Large intestine (tissue), 3 donors: ENCODE measurements at regions not wholly inside any gene's neighbourhood (a gene's known extent, or its start where the extent isn't known, plus 50 kb on each side); places are given as distances from the start of the nearest gene placed in this dataset.

ENCODE experiments used
- DNase-seq, 2 donors: peaks; one replicate each; pipeline versions ENCODE4 v3.0.0 to v3.0.0-alpha.2; 2013
- H3K27ac ChIP-seq: one replicate; pipeline ENCODE4 v1.5.1; 2013; ENCODE audit warnings: low read length
- H3K27me3 ChIP-seq: 2 replicates; pipeline ENCODE4 v1.6.1; 2013; ENCODE audit warnings: low read length; ENCODE audit not compliant: control insufficient read depth, insufficient read depth
- H3K36me3 ChIP-seq: 2 replicates; pipeline ENCODE4 v1.6.1; 2013; ENCODE audit warnings: low read length; ENCODE audit not compliant: control insufficient read depth, insufficient read depth
- H3K4me1 ChIP-seq: one replicate; pipeline ENCODE4 v1.6.1; 2013; ENCODE audit warnings: low read length; ENCODE audit not compliant: control insufficient read depth, insufficient read depth
- H3K4me3 ChIP-seq: one replicate; pipeline ENCODE4 v1.5.1; 2013; ENCODE audit warnings: low read length
- H3K9me3 ChIP-seq: one replicate; pipeline ENCODE4 v1.6.1; 2013; ENCODE audit warnings: mild to moderate bottlenecking, low read depth, low read length, moderate library complexity; ENCODE audit not compliant: control insufficient read depth
- WGBS: methylation state at CpG from one replicate; pipeline ENCODE4 v1.1.5; 2013; ENCODE audit warnings: low lambda C conversion rate; ENCODE audit not compliant: insufficient coverage; 5-methylcytosine and 5-hydroxymethylcytosine counted together

DNA sequence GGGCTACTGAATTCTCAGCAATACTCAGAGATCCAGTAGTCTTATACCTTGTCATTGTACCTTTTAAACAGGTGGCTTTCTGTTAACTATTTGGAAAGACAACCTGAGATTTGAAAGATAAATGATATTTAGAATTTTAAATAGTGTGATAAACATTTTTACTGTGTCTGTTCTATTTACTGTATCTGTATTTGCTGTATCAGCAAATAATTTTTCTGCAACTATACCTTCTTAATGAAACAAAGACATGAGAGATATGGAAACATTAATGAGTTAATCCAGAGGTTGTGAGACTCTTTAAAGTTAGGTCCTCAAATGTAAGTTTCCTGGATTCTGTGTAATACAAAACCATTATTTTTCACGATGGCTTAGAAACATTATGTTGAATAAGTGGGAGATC, 249.6 kb downstream of the CCDC59 start:
- Histone ChIP-seq H3K27me3 (no peaks in the 10 kb centered on the region), H3K27ac (no peak overlapping the region), H3K9me3 (no peaks in the 10 kb centered on the region), H3K4me3 (no peak overlapping the region), H3K36me3 (no peaks in the 10 kb centered on the region), H3K4me1 (no peaks in the 10 kb centered on the region)
- whole genome bisulfite sequencing, result no CpG with 5 or more reads among the region's 1 CpG
- DNase-seq, result no peak

DNA sequence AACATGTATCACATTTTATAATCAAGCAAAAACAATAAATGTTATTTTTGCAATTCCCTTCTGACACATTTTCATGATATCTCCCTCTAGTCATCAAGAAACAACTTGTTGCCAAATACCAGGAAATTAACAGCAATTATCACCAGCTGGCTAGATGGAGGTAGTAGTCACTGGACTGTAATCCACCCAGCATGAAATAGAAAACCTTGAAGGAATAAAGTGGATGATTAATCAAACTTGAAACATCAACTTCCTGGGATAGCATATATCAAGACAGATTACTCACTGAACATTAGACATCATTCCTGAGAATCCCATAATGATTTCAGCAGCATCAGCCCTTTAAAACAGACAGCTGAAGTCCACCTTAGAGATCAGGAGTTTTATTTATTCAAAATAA, 259.0 kb downstream of the CCDC59 start:
- Histone ChIP-seq H3K27ac (no peak overlapping the region), H3K27me3 (no peaks in the 10 kb centered on the region), H3K4me1 (no peaks in the 10 kb centered on the region), H3K36me3 (no peaks in the 10 kb centered on the region), H3K4me3 (no peak overlapping the region), H3K9me3 (peaks cover 2% of the 10 kb centered on the region)
- no peak for DNase-seq

DNA sequence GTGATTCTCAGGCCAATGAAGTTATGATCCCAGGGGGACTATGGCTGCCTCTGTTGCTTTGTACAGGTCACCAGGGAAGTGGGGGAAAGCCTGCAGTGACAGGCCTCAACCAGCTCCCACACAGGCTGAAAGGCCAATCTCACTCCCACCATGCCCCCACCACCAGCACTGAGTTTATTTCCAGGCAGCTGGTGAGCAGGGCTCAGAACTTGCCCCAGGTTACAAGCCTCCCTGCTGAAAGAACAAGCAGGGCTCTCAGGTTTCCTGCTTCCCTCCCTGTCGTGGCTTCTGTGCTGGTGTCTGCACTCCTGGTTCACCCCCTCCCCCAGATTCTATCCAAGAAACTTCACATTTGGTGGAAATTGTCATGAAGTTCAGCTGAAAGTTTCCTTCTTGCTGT, 260.3 kb downstream of the CCDC59 start:
- no peaks in the 10 kb centered on the region for H3K27me3 ChIP-seq
- H3K27ac ChIP-seq, result no peak overlapping the region
- WGBS, result no CpG with 5 or more reads among the region's 1 CpG
- H3K36me3 ChIP-seq, result no peaks in the 10 kb centered on the region
- no peak overlapping the region for H3K4me3 ChIP-seq
- no peak for DNase-seq
- peaks cover 2% of the 10 kb centered on the region for H3K9me3 ChIP-seq
- H3K4me1 ChIP-seq, result no peaks in the 10 kb centered on the region

GRCh38 chr12:82097438-82097837, 260.7 kb downstream of the CCDC59 start:
- Histone ChIP-seq H3K4me1 (no peaks in the 10 kb centered on the region), H3K36me3 (no peaks in the 10 kb centered on the region), H3K27me3 (no peaks in the 10 kb centered on the region), H3K9me3 (peaks cover 2% of the 10 kb centered on the region), H3K4me3 (no peak overlapping the region), H3K27ac (no peak overlapping the region)
- DNase-seq, result no peak
- no CpG with 5 or more reads among the region's 1 CpG for whole genome bisulfite sequencing

DNA sequence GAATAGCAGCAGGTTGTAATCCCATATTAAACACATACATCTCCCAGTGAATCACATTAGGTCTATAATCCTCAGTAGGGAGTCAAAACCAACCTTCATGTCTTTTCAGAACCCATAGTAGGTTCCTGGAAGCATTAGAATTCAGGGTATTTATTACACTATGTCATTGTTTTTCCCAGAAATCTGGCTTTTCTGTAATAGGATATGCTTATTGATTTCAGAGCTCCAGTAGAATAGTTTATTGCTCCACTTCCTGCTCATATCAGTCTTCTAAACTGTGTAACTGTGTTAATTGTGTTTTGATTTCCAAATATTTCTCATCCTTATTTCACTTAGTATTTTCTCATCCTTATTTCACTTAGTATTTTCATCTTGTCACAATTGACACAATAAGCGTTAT, 268.0 kb downstream of the CCDC59 start:
- no peaks in the 10 kb centered on the region for H3K27me3 ChIP-seq
- H3K9me3 ChIP-seq, result no peaks in the 10 kb centered on the region
- no peaks in the 10 kb centered on the region for H3K4me1 ChIP-seq
- no peak overlapping the region for H3K27ac ChIP-seq
- 100% methylated on average over 1 of the region's 1 CpG for WGBS
- no peak for DNase-seq
- no peak overlapping the region for H3K4me3 ChIP-seq
- H3K36me3 ChIP-seq, result no peaks in the 10 kb centered on the region

- H3K36me3 ChIP-seq, result no peaks in the 10 kb centered on the region
- no peaks in the 10 kb centered on the region for H3K27me3 ChIP-seq
- no peak overlapping the region for H3K27ac ChIP-seq
- no peak overlapping the region for H3K4me3 ChIP-seq
- no peaks in the 10 kb centered on the region for H3K4me1 ChIP-seq
- WGBS, result 80% methylated on average over 4 of the region's 7 CpGs
- H3K9me3 ChIP-seq, result no peaks in the 10 kb centered on the region
- no peak for DNase-seq
Measured at GRCh38 chr12:82089369-82090121, 268.6 kb downstream of the CCDC59 start.

DNA sequence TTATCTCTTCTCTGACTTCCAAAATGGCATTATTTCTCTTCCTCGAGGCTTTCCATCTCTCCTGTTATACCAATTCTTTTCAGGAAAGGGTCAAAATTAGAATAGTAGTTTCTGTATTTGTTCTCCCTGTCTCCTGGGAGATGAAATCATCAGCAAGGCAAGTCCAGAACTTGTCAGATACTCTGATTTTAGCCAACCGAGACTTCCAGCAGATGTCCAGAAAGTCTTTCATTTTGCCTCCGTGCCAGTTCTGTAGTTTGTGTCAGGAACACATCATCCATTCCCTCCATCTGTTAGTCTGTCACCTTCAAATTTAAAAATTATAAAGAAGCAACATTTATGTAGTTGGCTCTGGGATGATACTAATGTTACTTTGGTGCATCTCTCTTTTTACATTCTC, 275.7 kb downstream of the CCDC59 start:
- Histone ChIP-seq H3K27me3 (no peaks in the 10 kb centered on the region), H3K27ac (no peak overlapping the region), H3K9me3 (no peaks in the 10 kb centered on the region), H3K4me3 (no peak overlapping the region), H3K36me3 (no peaks in the 10 kb centered on the region), H3K4me1 (no peaks in the 10 kb centered on the region)
- WGBS, result 80% methylated on average over 1 of the region's 3 CpGs
- DNase-seq, result no peak

DNA sequence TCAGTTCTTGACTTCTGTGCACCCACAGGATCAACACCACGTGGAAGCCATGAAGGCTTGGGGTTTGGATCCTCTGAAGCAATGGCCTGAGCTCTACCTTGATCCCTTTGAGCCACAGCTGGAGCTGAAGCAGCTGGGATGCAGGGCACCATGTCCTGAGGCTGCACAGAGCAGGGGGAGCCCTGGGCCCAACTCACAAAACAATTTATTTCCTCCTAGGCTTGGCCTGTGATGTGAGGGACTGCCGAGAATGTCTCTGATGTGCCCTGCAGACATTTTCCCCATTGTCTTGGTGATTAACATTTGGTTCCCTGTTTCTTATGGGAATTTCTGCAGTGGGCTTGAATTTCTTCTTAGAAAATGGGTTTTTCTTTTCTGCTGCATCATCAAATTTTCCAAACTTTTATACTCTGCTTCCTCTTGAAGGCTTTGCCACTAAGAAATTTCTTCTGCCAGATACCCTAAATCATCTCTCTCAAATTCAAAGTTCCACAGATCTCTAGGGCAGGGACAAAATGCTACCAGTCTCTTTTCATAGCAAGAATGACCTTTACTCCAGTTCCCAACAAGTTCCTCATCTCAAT, 288.2 kb downstream of the CCDC59 start:
- Histone ChIP-seq H3K4me3 (no peak overlapping the region), H3K27me3 (no peaks in the 10 kb centered on the region), H3K9me3 (no peaks in the 10 kb centered on the region), H3K27ac (no peak overlapping the region), H3K4me1 (no peaks in the 10 kb centered on the region), H3K36me3 (no peaks in the 10 kb centered on the region)
- WGBS, result 80% methylated on average over 1 of the region's 2 CpGs
- DNase-seq, result no peak

GRCh38 chr12:82058197-82058596, 299.0 kb upstream of the PPFIA2 start:
- H3K27ac ChIP-seq, result no peak overlapping the region
- H3K4me1 ChIP-seq, result no peaks in the 10 kb centered on the region
- no peaks in the 10 kb centered on the region for H3K27me3 ChIP-seq
- H3K4me3 ChIP-seq, result no peak overlapping the region
- H3K36me3 ChIP-seq, result no peaks in the 10 kb centered on the region
- no peak for DNase-seq
- no peaks in the 10 kb centered on the region for H3K9me3 ChIP-seq
- 46% methylated on average over 2 of the region's 3 CpGs for WGBS

DNA sequence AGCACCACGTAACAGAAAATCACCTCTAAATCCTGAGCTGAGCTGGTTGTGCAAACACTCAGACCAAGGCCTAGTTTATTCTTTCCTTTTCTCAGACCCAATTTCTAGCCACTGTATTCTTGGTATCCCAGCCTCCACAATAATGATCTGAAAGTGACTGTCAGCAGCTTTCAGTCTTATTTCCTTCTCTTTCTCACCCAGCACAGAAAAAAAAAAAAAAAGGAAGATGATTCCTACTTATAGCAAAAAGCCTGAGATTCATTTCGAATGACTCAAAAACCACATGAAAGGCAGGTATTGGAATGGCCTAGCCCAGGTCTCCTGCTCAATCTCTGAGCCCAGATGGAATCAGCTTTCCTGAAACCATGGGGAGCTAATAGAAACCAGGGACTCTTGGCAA, 298.6 kb upstream of the PPFIA2 start:
- Histone ChIP-seq H3K36me3 (no peaks in the 10 kb centered on the region), H3K4me1 (no peaks in the 10 kb centered on the region), H3K27ac (no peak overlapping the region), H3K27me3 (no peaks in the 10 kb centered on the region), H3K9me3 (no peaks in the 10 kb centered on the region), H3K4me3 (no peak overlapping the region)
- no peak for DNase-seq
- 58% methylated on average over 2 of the region's 2 CpGs for WGBS

- no peak for DNase-seq
- Histone ChIP-seq H3K36me3 (no peaks in the 10 kb centered on the region), H3K4me1 (no peaks in the 10 kb centered on the region), H3K9me3 (no peaks in the 10 kb centered on the region), H3K27me3 (no peaks in the 10 kb centered on the region), H3K4me3 (no peak overlapping the region), H3K27ac (no peak overlapping the region)
- no CpG with 5 or more reads among the region's 1 CpG for WGBS
Measured at GRCh38 chr12:82055391-82055790, 296.2 kb upstream of the PPFIA2 start.
